ENCODE measurements at regions not wholly inside any gene's neighbourhood (a gene's known extent, or its start where the extent isn't known, plus 50 kb on each side); places are given as distances from the start of the nearest gene placed in this dataset.

DNA sequence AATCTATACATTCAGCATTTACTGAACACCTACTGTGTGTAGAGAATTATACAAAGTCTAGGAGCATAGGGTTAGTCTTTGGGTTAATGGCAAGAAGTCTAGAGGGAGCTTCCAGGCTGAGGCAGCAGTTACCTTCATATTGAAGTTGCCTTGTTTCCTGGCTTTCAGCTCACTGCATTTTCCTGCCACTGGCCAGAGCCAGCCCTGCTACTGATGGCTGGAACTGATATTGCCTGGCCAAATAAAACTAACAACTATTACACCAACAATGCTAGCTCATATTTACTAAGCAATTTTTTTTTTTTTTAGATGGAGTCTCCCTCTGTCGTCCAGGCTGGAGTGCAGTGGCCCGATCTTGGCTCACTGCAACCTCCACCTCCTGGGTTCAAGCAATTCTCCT lies 165.7 kb upstream of the ITGB1 start:
- TF ChIP-seq, protein P1, sequence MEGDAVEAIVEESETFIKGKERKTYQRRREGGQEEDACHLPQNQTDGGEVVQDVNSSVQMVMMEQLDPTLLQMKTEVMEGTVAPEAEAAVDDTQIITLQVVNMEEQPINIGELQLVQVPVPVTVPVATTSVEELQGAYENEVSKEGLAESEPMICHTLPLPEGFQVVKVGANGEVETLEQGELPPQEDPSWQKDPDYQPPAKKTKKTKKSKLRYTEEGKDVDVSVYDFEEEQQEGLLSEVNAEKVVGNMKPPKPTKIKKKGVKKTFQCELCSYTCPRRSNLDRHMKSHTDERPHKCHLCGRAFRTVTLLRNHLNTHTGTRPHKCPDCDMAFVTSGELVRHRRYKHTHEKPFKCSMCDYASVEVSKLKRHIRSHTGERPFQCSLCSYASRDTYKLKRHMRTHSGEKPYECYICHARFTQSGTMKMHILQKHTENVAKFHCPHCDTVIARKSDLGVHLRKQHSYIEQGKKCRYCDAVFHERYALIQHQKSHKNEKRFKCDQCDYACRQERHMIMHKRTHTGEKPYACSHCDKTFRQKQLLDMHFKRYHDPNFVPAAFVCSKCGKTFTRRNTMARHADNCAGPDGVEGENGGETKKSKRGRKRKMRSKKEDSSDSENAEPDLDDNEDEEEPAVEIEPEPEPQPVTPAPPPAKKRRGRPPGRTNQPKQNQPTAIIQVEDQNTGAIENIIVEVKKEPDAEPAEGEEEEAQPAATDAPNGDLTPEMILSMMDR (IDR thresholded peaks at IDR 0.05): no peak
- no peak for TF ChIP-seq POLR2AphosphoS5 (IDR thresholded peaks at IDR 0.05; ENCODE audit: insufficient read depth in 1 of 2, low read depth in 1 of 2)
- TF ChIP-seq POLR2A (IDR thresholded peaks at IDR 0.05): no peak

All from vagina (tissue), 2 donors.